Panc1 (cell line): ENCODE measurements at regions not wholly inside any gene's neighbourhood (a gene's known extent, or its start where the extent isn't known, plus 50 kb on each side); places are given as distances from the start of the nearest gene placed in this dataset.
"Not testable (repeated sequence)": the region's sequence is repeated elsewhere in the genome, so short reads cannot be mapped to it uniquely, and the experiment has no call there.

ENCODE experiments used
- CTCF ChIP-seq: fragments of 450-650 bp; IDR thresholded peaks from 2 replicates; pipeline ENCODE4 v1.5.1; 2017; ENCODE audit warnings: mild to moderate bottlenecking
- REST ChIP-seq, 2 experiments: IDR thresholded peaks; 2 replicates each; pipeline ENCODE4 v1.6.1; 2011 to 2012; ENCODE audit warnings: low read depth in 2 of 2, control low read depth in 1 of 2, low read length in 1 of 2, mild to moderate bottlenecking in 1 of 2, moderate library complexity in 1 of 2; ENCODE audit not compliant: insufficient read depth in 1 of 2
- SIN3A ChIP-seq: IDR thresholded peaks from 2 replicates; pipeline ENCODE4 v1.6.1; 2012; ENCODE audit warnings: low read depth, mild to moderate bottlenecking, low read length, moderate library complexity, borderline replicate concordance; ENCODE audit not compliant: insufficient read depth

- TF ChIP-seq CTCF; SIN3A; REST (IDR thresholded peaks at IDR 0.05; ENCODE audit: insufficient read depth in 1 of 2, low read depth in 2 of 2, low read length in 1 of 2): not testable (repeated sequence)
Observed at GRCh38 chr21:8234059-8234458, 2287.3 kb upstream of the TPTE start.
